Lung (tissue), 11 donors: ENCODE measurements at regions not wholly inside any gene's neighbourhood (a gene's known extent, or its start where the extent isn't known, plus 50 kb on each side); places are given as distances from the start of the nearest gene placed in this dataset.

Experiments
- ATAC-seq: fragments of 200-7000 bp; cut with Tn5 transposase; one replicate; pipeline ENCODE4 v1.9.1; 2020; ENCODE audit warnings: moderate number of reproducible peaks; ENCODE audit not compliant: insufficient read depth, low FRiP score
- DNase-seq, 3 donors: peaks; one replicate each; pipeline ENCODE4 v3.0.0-alpha.2; 2013 to 2017
- H3K27ac ChIP-seq, 2 donors: one replicate each; pipeline ENCODE4 v1.5.1; 2013; ENCODE audit warnings: mild to moderate bottlenecking in 2 of 2, moderate library complexity in 2 of 2, control low read depth in 1 of 2, inconsistent platforms in 1 of 2, low read depth in 1 of 2, low read length in 1 of 2
- H3K27me3 ChIP-seq, 3 donors: one replicate each; pipeline ENCODE4 v1.5.1; 2013; ENCODE audit warnings: low read length in 2 of 3; ENCODE audit not compliant: control insufficient read depth in 3 of 3, insufficient read depth in 3 of 3
- H3K36me3 ChIP-seq, 4 donors: one replicate each; pipeline ENCODE4 v1.5.1; 2013; ENCODE audit warnings: low read length in 4 of 4, mild to moderate bottlenecking in 1 of 4, moderate library complexity in 1 of 4; ENCODE audit not compliant: control insufficient read depth in 4 of 4, insufficient read depth in 4 of 4
- H3K4me1 ChIP-seq, 5 donors: one replicate each; pipeline ENCODE4 v1.5.1; 2013; ENCODE audit warnings: low read length in 5 of 5, mild to moderate bottlenecking in 2 of 5, moderate library complexity in 1 of 5; ENCODE audit not compliant: control insufficient read depth in 5 of 5, insufficient read depth in 5 of 5
- H3K4me3 ChIP-seq: one replicate; pipeline ENCODE4 v1.5.1; 2013; ENCODE audit warnings: mild to moderate bottlenecking, control low read depth, moderate library complexity
- H3K9ac ChIP-seq, 2 donors: one replicate each; pipeline ENCODE4 v1.5.1; 2013; ENCODE audit warnings: low read length in 2 of 2, control low read depth in 1 of 2; ENCODE audit not compliant: insufficient read depth in 1 of 2
- H3K9me3 ChIP-seq, 4 donors: one replicate each; pipeline ENCODE4 v1.5.1; 2013; ENCODE audit warnings: low read length in 3 of 4, mild to moderate bottlenecking in 1 of 4, moderate library complexity in 1 of 4; ENCODE audit not compliant: control insufficient read depth in 4 of 4, insufficient read depth in 3 of 4
- CTCF ChIP-seq: IDR thresholded peaks from 2 replicates; pipeline ENCODE4 v1.5.1; 2012; ENCODE audit warnings: mild to moderate bottlenecking; ENCODE audit errors: control extremely low read depth, extremely low read depth
- WGBS, 2 donors: extraction: QIAGEN DNeasy Blood & Tissue Kit; methylation state at CpG; one replicate each; pipeline ENCODE4 v1.1.7; 2013; 5-methylcytosine and 5-hydroxymethylcytosine counted together
- donor health status: control.
- donor health status: control.
- donor health status: Bipolar disorder and iron deficiency.
- donor health status: healthy.
- donor health status: DM: yes; HTN: yes; CAD: no.

- WGBS, 2 donors: 93% methylated on average over 4 of the region's 4 CpGs
- Histone ChIP-seq H3K9me3 (no peaks in the 10 kb centered on the region), H3K27ac (no peak overlapping the region), H3K9ac (no peak overlapping the region), H3K36me3 (no peaks in the 10 kb centered on the region), H3K4me1 (peaks cover 0 to 41% (median 14%) of the 10 kb centered on the region in 5 donors), H3K4me3 (no peak overlapping the region), H3K27me3 (no peaks in the 10 kb centered on the region)
- ATAC-seq (no peak), DNase-seq (no peak)
- no peak for TF ChIP-seq CTCF
Observed at GRCh38 chr3:197368821-197369220, 70.4 kb upstream of the DLG1 start.

- no peaks in the 10 kb centered on the region for H3K9me3 ChIP-seq
- H3K4me1 ChIP-seq: peaks cover 0 to 41% (median 14%) of the 10 kb centered on the region in 5 donors
- no peak for TF ChIP-seq CTCF
- ATAC-seq (no peak), DNase-seq (no peak)
- H3K9ac ChIP-seq: no peak overlapping the region
- no peak overlapping the region for H3K27ac ChIP-seq
- no peak overlapping the region for H3K4me3 ChIP-seq
- H3K36me3 ChIP-seq: no peaks in the 10 kb centered on the region
- no peaks in the 10 kb centered on the region for H3K27me3 ChIP-seq
- WGBS, 2 donors: 68 to 75% methylated on average over 4 of the region's 4 CpGs
Observed at GRCh38 chr3:197368330-197368729, 69.9 kb upstream of the DLG1 start.

GRCh38 chr3:197367081-197367780, 68.8 kb upstream of the DLG1 start:
- TF ChIP-seq CTCF: no peak
- no peak overlapping the region for H3K9ac ChIP-seq
- peaks cover 0 to 34% (median 10%) of the 10 kb centered on the region in 5 donors for H3K4me1 ChIP-seq
- WGBS, 2 donors: 70 to 80% methylated on average over 13 of the region's 13 CpGs
- ATAC-seq (peak; percentile 68), DNase-seq (peak in 2 of 3 donors; percentile 41 to 70)
- H3K27ac ChIP-seq: no peak overlapping the region
- H3K36me3 ChIP-seq: no peaks in the 10 kb centered on the region
- H3K4me3 ChIP-seq: no peak overlapping the region
- H3K27me3 ChIP-seq: no peaks in the 10 kb centered on the region
- H3K9me3 ChIP-seq: no peaks in the 10 kb centered on the region
